ENCODE measurements at regions not wholly inside any gene's neighbourhood (a gene's known extent, or its start where the extent isn't known, plus 50 kb on each side); places are given as distances from the start of the nearest gene placed in this dataset.

- no peak for DNase-seq
These were observed 796.0 kb downstream of the SLC16A7 start for GRCh38 chr12:60391791-60392190.

GRCh38 chr12:60393093-60393492 is 797.3 kb downstream of the SLC16A7 start:
- DNase-seq, result no peak

- no peak for DNase-seq
These were observed 798.8 kb downstream of the SLC16A7 start for GRCh38 chr12:60394665-60395064.

GRCh38 chr12:60398547-60398946 is 802.7 kb downstream of the SLC16A7 start:
- no peak for DNase-seq

- DNase-seq, result no peak
These were observed 803.2 kb downstream of the SLC16A7 start for GRCh38 chr12:60399064-60399463.

- DNase-seq, result no peak
These were observed 807.2 kb downstream of the SLC16A7 start for GRCh38 chr12:60402996-60403395.

GRCh38 chr12:60415351-60415750 is 819.5 kb downstream of the SLC16A7 start:
- no peak for DNase-seq

GRCh38 chr12:60419986-60420385 is 824.2 kb downstream of the SLC16A7 start:
- DNase-seq, result no peak

GRCh38 chr12:60421741-60422140 is 825.9 kb downstream of the SLC16A7 start:
- DNase-seq, result no peak

- DNase-seq, result no peak
These were observed 841.5 kb downstream of the SLC16A7 start for GRCh38 chr12:60437297-60437696.

- no peak for DNase-seq
These were observed 845.7 kb downstream of the SLC16A7 start for GRCh38 chr12:60441577-60441976.

- no peak for DNase-seq
These were observed 855.6 kb downstream of the SLC16A7 start for GRCh38 chr12:60451457-60451856.

- DNase-seq, result no peak
These were observed 869.2 kb downstream of the SLC16A7 start for GRCh38 chr12:60465060-60465459.

- DNase-seq, result no peak
These were observed 872.7 kb downstream of the SLC16A7 start for GRCh38 chr12:60468546-60468945.

- DNase-seq, result no peak
These were observed 880.0 kb downstream of the SLC16A7 start for GRCh38 chr12:60475825-60476224.

- no peak for DNase-seq
These were observed 891.5 kb downstream of the SLC16A7 start for GRCh38 chr12:60487284-60487683.

- DNase-seq, result no peak
These were observed 893.2 kb downstream of the SLC16A7 start for GRCh38 chr12:60489071-60489470.

GRCh38 chr12:60494244-60494643 is 898.4 kb downstream of the SLC16A7 start:
- peak; percentile 28 to 65 for DNase-seq

GRCh38 chr12:60498656-60499055 is 902.8 kb downstream of the SLC16A7 start:
- DNase-seq, result no peak

- DNase-seq, result peak in 1 of 2 experiments; percentile 2
These were observed 905.4 kb downstream of the SLC16A7 start for GRCh38 chr12:60501124-60501729.

GRCh38 chr12:60522684-60523400 is 927.0 kb downstream of the SLC16A7 start:
- no peak for DNase-seq

GRCh38 chr12:60529261-60529660 is 933.4 kb downstream of the SLC16A7 start:
- DNase-seq, result no peak

GRCh38 chr12:60529723-60530122 is 933.9 kb downstream of the SLC16A7 start:
- DNase-seq, result no peak

- no peak for DNase-seq
These were observed 939.5 kb downstream of the SLC16A7 start for GRCh38 chr12:60535363-60535762.

- DNase-seq, result no peak
These were observed 943.8 kb downstream of the SLC16A7 start for GRCh38 chr12:60539592-60539991.
